Glutamatergic neuron (in vitro differentiated cells): ENCODE measurements at regions not wholly inside any gene's neighbourhood (a gene's known extent, or its start where the extent isn't known, plus 50 kb on each side); places are given as distances from the start of the nearest gene placed in this dataset.
A peak's percentile ranks its signal among the peaks of the same experiment; 100 is the strongest.

ENCODE experiments used
- DNase-seq: peaks from one replicate; pipeline ENCODE4 v3.0.0; 2022
- H3K27ac Mint-ChIP-seq: one replicate; pipeline ENCODE4 v1.8.0; 2020; ENCODE audit warnings: mild to moderate bottlenecking, mixed read lengths, inconsistent platforms; ENCODE audit not compliant: unreplicated experiment
- H3K27me3 Mint-ChIP-seq: one replicate; pipeline ENCODE4 v1.8.0; 2020; ENCODE audit warnings: mild to moderate bottlenecking, moderate library complexity, mixed read lengths, inconsistent platforms; ENCODE audit not compliant: unreplicated experiment
- H3K36me3 Mint-ChIP-seq: one replicate; pipeline ENCODE4 v1.8.0; 2020; ENCODE audit warnings: mild to moderate bottlenecking, mixed read lengths, inconsistent platforms; ENCODE audit not compliant: unreplicated experiment
- H3K4me1 Mint-ChIP-seq: one replicate; pipeline ENCODE4 v1.8.0; 2020; ENCODE audit warnings: mild to moderate bottlenecking, low read depth, mixed read lengths, inconsistent platforms; ENCODE audit not compliant: unreplicated experiment
- H3K4me3 Mint-ChIP-seq: one replicate; pipeline ENCODE4 v1.8.0; 2020; ENCODE audit warnings: mild to moderate bottlenecking, mixed read lengths, inconsistent platforms; ENCODE audit not compliant: unreplicated experiment
- H3K9me3 Mint-ChIP-seq: one replicate; pipeline ENCODE4 v1.8.0; 2020; ENCODE audit warnings: mild to moderate bottlenecking, moderate library complexity, mixed read lengths, inconsistent platforms; ENCODE audit not compliant: unreplicated experiment
- CTCF ChIP-seq: fragments of 200-600 bp; sonication (generic); IDR thresholded peaks from one replicate; pipeline ENCODE4 v1.5.0; 2021; ENCODE audit not compliant: partially characterized antibody, unreplicated experiment

- H3K27ac Mint-ChIP-seq = no peak overlapping the region
- no peak for TF ChIP-seq CTCF
- no peaks in the 10 kb centered on the region for H3K36me3 Mint-ChIP-seq
- H3K4me3 Mint-ChIP-seq = no peak overlapping the region
- DNase-seq = no peak
- H3K4me1 Mint-ChIP-seq = no peaks in the 10 kb centered on the region
- H3K27me3 Mint-ChIP-seq = no peaks in the 10 kb centered on the region
- no peaks in the 10 kb centered on the region for H3K9me3 Mint-ChIP-seq
Measured at GRCh38 chr2:156852681-156853080, 404.8 kb upstream of the GALNT5 start.

GRCh38 chr2:156864325-156864724, 393.2 kb upstream of the GALNT5 start:
- H3K36me3 Mint-ChIP-seq = no peaks in the 10 kb centered on the region
- peak overlapping the region; percentile 90 for H3K27ac Mint-ChIP-seq
- peak; percentile 15 for DNase-seq

GRCh38 chr2:156864753-156865152, 392.8 kb upstream of the GALNT5 start:
- H3K9me3 Mint-ChIP-seq = peaks cover 4% of the 10 kb centered on the region
- DNase-seq = no peak
- peak overlapping the region; percentile 23 for H3K4me3 Mint-ChIP-seq
- no peaks in the 10 kb centered on the region for H3K36me3 Mint-ChIP-seq
- peaks cover 24% of the 10 kb centered on the region for H3K4me1 Mint-ChIP-seq
- H3K27me3 Mint-ChIP-seq = no peaks in the 10 kb centered on the region
- peak overlapping the region; percentile 90 for H3K27ac Mint-ChIP-seq
- TF ChIP-seq CTCF = no peak

More at GRCh38 chr2:156864325-156864724, 393.2 kb upstream of the GALNT5 start:
- TF ChIP-seq CTCF = no peak
- Mint-ChIP-seq H3K27me3 (no peaks in the 10 kb centered on the region), H3K9me3 (peaks cover 4% of the 10 kb centered on the region), H3K4me1 (peaks cover 24% of the 10 kb centered on the region), H3K4me3 (peak overlapping the region; percentile 23)

GRCh38 chr2:156867201-156867600, 390.3 kb upstream of the GALNT5 start:
- no peak for DNase-seq
- peaks cover 4% of the 10 kb centered on the region for H3K9me3 Mint-ChIP-seq
- H3K27ac Mint-ChIP-seq = no peak overlapping the region
- no peak overlapping the region for H3K4me3 Mint-ChIP-seq
- TF ChIP-seq CTCF = no peak
- H3K36me3 Mint-ChIP-seq = peaks cover 1% of the 10 kb centered on the region
- H3K4me1 Mint-ChIP-seq = peaks cover 24% of the 10 kb centered on the region
- no peaks in the 10 kb centered on the region for H3K27me3 Mint-ChIP-seq

- Mint-ChIP-seq H3K4me3 (no peak overlapping the region), H3K4me1 (peaks cover 2% of the 10 kb centered on the region), H3K27me3 (no peaks in the 10 kb centered on the region), H3K9me3 (peaks cover 2% of the 10 kb centered on the region), H3K27ac (no peak overlapping the region), H3K36me3 (peaks cover 6% of the 10 kb centered on the region)
- no peak for TF ChIP-seq CTCF
- no peak for DNase-seq
Measured at GRCh38 chr2:156874707-156875106, 382.8 kb upstream of the GALNT5 start.
